T-helper 2 cell treated with Interferon-gamma antibody and Interleukin-4, amounts not matched to agents 5 μg/mL and 100 μg/mL, for 36 hours (primary cell): ENCODE measurements at regions not wholly inside any gene's neighbourhood (a gene's known extent, or its start where the extent isn't known, plus 50 kb on each side); places are given as distances from the start of the nearest gene placed in this dataset.
"Not testable (repeated sequence)": the region's sequence is repeated elsewhere in the genome, so short reads cannot be mapped to it uniquely, and the experiment has no call there.

Source experiments
- DNase-seq: peaks from one replicate; pipeline ENCODE4 v3.0.0; 2021; ENCODE audit warnings: low spot score
- H3K27ac Mint-ChIP-seq: one replicate; pipeline ENCODE4 v1.8.0; 2021; ENCODE audit warnings: mild to moderate bottlenecking, mixed read lengths
- H3K27me3 Mint-ChIP-seq: one replicate; pipeline ENCODE4 v1.8.0; 2021; ENCODE audit warnings: low read depth, mixed read lengths
- H3K36me3 Mint-ChIP-seq: one replicate; pipeline ENCODE4 v1.8.0; 2021; ENCODE audit warnings: low read depth, mixed read lengths
- H3K4me1 Mint-ChIP-seq: one replicate; pipeline ENCODE4 v1.8.0; 2021; ENCODE audit warnings: low read depth, mixed read lengths
- H3K4me3 Mint-ChIP-seq: one replicate; pipeline ENCODE4 v1.8.0; 2022; ENCODE audit warnings: mild to moderate bottlenecking, moderate library complexity, mixed read lengths
- H3K9me3 Mint-ChIP-seq: one replicate; pipeline ENCODE4 v1.8.0; 2021; ENCODE audit warnings: mixed read lengths

- not testable (repeated sequence) for H3K36me3 Mint-ChIP-seq, DNase-seq, H3K27me3 Mint-ChIP-seq, H3K9me3 Mint-ChIP-seq, H3K27ac Mint-ChIP-seq, H3K4me3 Mint-ChIP-seq, H3K4me1 Mint-ChIP-seq
Measured at GRCh38 chr1:238601604-238602003, 710.9 kb upstream of the ZP4 start.

GRCh38 chr1:238596703-238597102, 706.0 kb upstream of the ZP4 start:
- no peaks in the 10 kb centered on the region for H3K4me1 Mint-ChIP-seq
- no peak overlapping the region for H3K27ac Mint-ChIP-seq
- no peaks in the 10 kb centered on the region for H3K27me3 Mint-ChIP-seq
- DNase-seq = no peak
- H3K9me3 Mint-ChIP-seq = peaks cover 4% of the 10 kb centered on the region
- no peak overlapping the region for H3K4me3 Mint-ChIP-seq
- H3K36me3 Mint-ChIP-seq = no peaks in the 10 kb centered on the region

- DNase-seq = no peak
- Mint-ChIP-seq H3K4me3 (no peak overlapping the region), H3K9me3 (peaks cover 15% of the 10 kb centered on the region), H3K27ac (no peak overlapping the region), H3K27me3 (no peaks in the 10 kb centered on the region), H3K36me3 (no peaks in the 10 kb centered on the region), H3K4me1 (no peaks in the 10 kb centered on the region)
Measured at GRCh38 chr1:238592621-238593020, 701.9 kb upstream of the ZP4 start.

GRCh38 chr1:238589843-238590435, 699.2 kb upstream of the ZP4 start:
- no peak overlapping the region for H3K4me3 Mint-ChIP-seq
- no peak overlapping the region for H3K27ac Mint-ChIP-seq
- H3K4me1 Mint-ChIP-seq = no peaks in the 10 kb centered on the region
- no peaks in the 10 kb centered on the region for H3K27me3 Mint-ChIP-seq
- H3K36me3 Mint-ChIP-seq = no peaks in the 10 kb centered on the region
- no peak for DNase-seq
- peaks cover 19% of the 10 kb centered on the region for H3K9me3 Mint-ChIP-seq

- Mint-ChIP-seq H3K4me3 (no peak overlapping the region), H3K27me3 (no peaks in the 10 kb centered on the region), H3K4me1 (no peaks in the 10 kb centered on the region), H3K27ac (no peak overlapping the region), H3K9me3 (peaks cover 15% of the 10 kb centered on the region), H3K36me3 (no peaks in the 10 kb centered on the region)
- no peak for DNase-seq
Measured at GRCh38 chr1:238582816-238583215, 692.1 kb upstream of the ZP4 start.

GRCh38 chr1:238581332-238581731, 690.6 kb upstream of the ZP4 start:
- H3K36me3 Mint-ChIP-seq = no peaks in the 10 kb centered on the region
- H3K27ac Mint-ChIP-seq = no peak overlapping the region
- no peak overlapping the region for H3K4me3 Mint-ChIP-seq
- H3K4me1 Mint-ChIP-seq = no peaks in the 10 kb centered on the region
- H3K27me3 Mint-ChIP-seq = no peaks in the 10 kb centered on the region
- no peak for DNase-seq
- H3K9me3 Mint-ChIP-seq = peaks cover 11% of the 10 kb centered on the region

GRCh38 chr1:238568735-238569134, 678.0 kb upstream of the ZP4 start:
- no peaks in the 10 kb centered on the region for H3K4me1 Mint-ChIP-seq
- DNase-seq = no peak
- peaks cover 15% of the 10 kb centered on the region for H3K9me3 Mint-ChIP-seq
- H3K36me3 Mint-ChIP-seq = no peaks in the 10 kb centered on the region
- H3K27me3 Mint-ChIP-seq = no peaks in the 10 kb centered on the region
- H3K27ac Mint-ChIP-seq = no peak overlapping the region
- no peak overlapping the region for H3K4me3 Mint-ChIP-seq

GRCh38 chr1:238562341-238562740, 671.6 kb upstream of the ZP4 start:
- no peak for DNase-seq
- Mint-ChIP-seq H3K27me3 (no peaks in the 10 kb centered on the region), H3K27ac (no peak overlapping the region), H3K9me3 (peaks cover 38% of the 10 kb centered on the region), H3K36me3 (no peaks in the 10 kb centered on the region), H3K4me1 (no peaks in the 10 kb centered on the region), H3K4me3 (no peak overlapping the region)

- Mint-ChIP-seq H3K27me3 (no peaks in the 10 kb centered on the region), H3K4me1 (no peaks in the 10 kb centered on the region), H3K4me3 (no peak overlapping the region), H3K27ac (no peak overlapping the region), H3K9me3 (peaks cover 28% of the 10 kb centered on the region), H3K36me3 (no peaks in the 10 kb centered on the region)
- no peak for DNase-seq
Measured at GRCh38 chr1:238558746-238559145, 668.0 kb upstream of the ZP4 start.

GRCh38 chr1:238558156-238558555, 667.4 kb upstream of the ZP4 start:
- Mint-ChIP-seq H3K4me1 (no peaks in the 10 kb centered on the region), H3K27ac (no peak overlapping the region), H3K27me3 (no peaks in the 10 kb centered on the region), H3K36me3 (no peaks in the 10 kb centered on the region), H3K4me3 (no peak overlapping the region), H3K9me3 (peaks cover 23% of the 10 kb centered on the region)
- DNase-seq = no peak

- no peak for DNase-seq
- Mint-ChIP-seq H3K9me3 (peaks cover 25% of the 10 kb centered on the region), H3K27ac (no peak overlapping the region), H3K27me3 (no peaks in the 10 kb centered on the region), H3K36me3 (no peaks in the 10 kb centered on the region), H3K4me1 (no peaks in the 10 kb centered on the region), H3K4me3 (no peak overlapping the region)
Measured at GRCh38 chr1:238552271-238552670, 661.5 kb upstream of the ZP4 start.

GRCh38 chr1:238549137-238549536, 658.4 kb upstream of the ZP4 start:
- no peaks in the 10 kb centered on the region for H3K36me3 Mint-ChIP-seq
- no peak overlapping the region for H3K27ac Mint-ChIP-seq
- H3K9me3 Mint-ChIP-seq = peaks cover 31% of the 10 kb centered on the region
- no peaks in the 10 kb centered on the region for H3K27me3 Mint-ChIP-seq
- no peak overlapping the region for H3K4me3 Mint-ChIP-seq
- no peaks in the 10 kb centered on the region for H3K4me1 Mint-ChIP-seq
- no peak for DNase-seq

GRCh38 chr1:238546118-238546517, 655.4 kb upstream of the ZP4 start:
- Mint-ChIP-seq H3K4me1 (no peaks in the 10 kb centered on the region), H3K27ac (no peak overlapping the region), H3K4me3 (no peak overlapping the region), H3K9me3 (peaks cover 33% of the 10 kb centered on the region), H3K36me3 (no peaks in the 10 kb centered on the region), H3K27me3 (no peaks in the 10 kb centered on the region)
- no peak for DNase-seq

- Mint-ChIP-seq H3K27ac (no peak overlapping the region), H3K4me1 (no peaks in the 10 kb centered on the region), H3K4me3 (no peak overlapping the region)
Measured at GRCh38 chr1:238537641-238538040, 646.9 kb upstream of the ZP4 start.

GRCh38 chr1:238530209-238530851, 639.6 kb upstream of the ZP4 start:
- Mint-ChIP-seq H3K4me3 (no peak overlapping the region), H3K9me3 (peaks cover 35% of the 10 kb centered on the region), H3K4me1 (no peaks in the 10 kb centered on the region), H3K36me3 (no peaks in the 10 kb centered on the region), H3K27ac (no peak overlapping the region), H3K27me3 (no peaks in the 10 kb centered on the region)
- no peak for DNase-seq

More at GRCh38 chr1:238537641-238538040, 646.9 kb upstream of the ZP4 start:
- Mint-ChIP-seq H3K27me3 (no peaks in the 10 kb centered on the region), H3K36me3 (no peaks in the 10 kb centered on the region), H3K9me3 (peaks cover 25% of the 10 kb centered on the region)
- no peak for DNase-seq
